ENCODE measurements at regions not wholly inside any gene's neighbourhood (a gene's known extent, or its start where the extent isn't known, plus 50 kb on each side); places are given as distances from the start of the nearest gene placed in this dataset.

DNA sequence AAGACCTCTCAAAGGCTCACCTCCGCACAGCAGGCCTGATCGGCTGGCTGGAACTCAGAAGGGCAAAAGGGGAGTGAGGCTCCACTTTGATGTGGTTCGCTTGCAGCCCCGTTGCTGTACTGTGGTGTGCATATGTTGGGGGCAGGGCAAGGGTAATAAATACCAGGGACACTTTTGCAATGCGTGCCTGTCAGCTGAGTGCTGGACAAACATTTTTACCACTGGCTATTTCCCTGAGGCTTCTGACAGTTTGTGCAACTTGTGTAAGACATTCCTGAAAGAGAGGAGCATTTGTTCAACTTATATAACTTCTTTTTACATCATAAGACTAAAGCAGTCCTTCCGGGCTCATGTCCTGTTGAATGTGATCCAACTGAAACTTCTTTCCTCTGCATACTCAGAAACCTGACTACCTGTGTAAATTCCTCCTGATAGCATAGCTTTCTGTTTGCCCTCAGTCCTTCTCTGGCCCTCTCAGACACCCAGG, 82.3 kb downstream of the SPRY1 start:
- Histone ChIP-seq H3K79me2 (ENCODE audit: control insufficient read depth, low read length) (no peaks in the 10 kb centered on the region), H3K4me2 (ENCODE audit: low read length) (no peak overlapping the region), H3K36me3 (ENCODE audit: control insufficient read depth, low read length) (no peaks in the 10 kb centered on the region), H3K9me3 (ENCODE audit: control insufficient read depth, insufficient read depth, low read length) (no peaks in the 10 kb centered on the region), H3K27ac (ENCODE audit: low read depth, low read length) (no peak overlapping the region), H3K9me2 (replicated peaks; ENCODE audit: control insufficient read depth, low read length) (no peaks in the 10 kb centered on the region), H4K20me1 (ENCODE audit: control insufficient read depth, insufficient read depth, low read depth, low read length) (no peaks in the 10 kb centered on the region), H3K27me3 (ENCODE audit: control insufficient read depth, low read length) (no peaks in the 10 kb centered on the region), H3K4me1 (ENCODE audit: control insufficient read depth, low read length) (0 out of 2 replicates have a peak, but pooled peaks cover 3% of the 10 kb centered on the region), H3F3A (ENCODE audit: control insufficient read depth, insufficient read depth) (no peaks in the 10 kb centered on the region), H3K4me3 (ENCODE audit: low read length) (no peak overlapping the region)
- TF ChIP-seq EZH2phosphoT487 (IDR thresholded peaks at IDR 0.05; ENCODE audit: borderline replicate concordance, low read length) (no peak), CTCF (IDR thresholded peaks at IDR 0.05; ENCODE audit: low read depth, low read length, poor library complexity, severe bottlenecking) (no peak)

- H3K4me1 ChIP-seq (ENCODE audit: control insufficient read depth, low read length): 0 out of 2 replicates have a peak, but pooled peaks cover 3% of the 10 kb centered on the region
- no peaks in the 10 kb centered on the region for H3F3A ChIP-seq (ENCODE audit: control insufficient read depth, insufficient read depth)
- H3K27me3 ChIP-seq (ENCODE audit: control insufficient read depth, low read length): no peaks in the 10 kb centered on the region
- H3K79me2 ChIP-seq (ENCODE audit: control insufficient read depth, low read length): no peaks in the 10 kb centered on the region
- H3K4me3 ChIP-seq (ENCODE audit: low read length): no peak overlapping the region
- no peak overlapping the region for H3K4me2 ChIP-seq (ENCODE audit: low read length)
- H3K27ac ChIP-seq (ENCODE audit: low read depth, low read length): no peak overlapping the region
- no peaks in the 10 kb centered on the region for H3K9me2 ChIP-seq (replicated peaks; ENCODE audit: control insufficient read depth, low read length)
- no peaks in the 10 kb centered on the region for H3K9me3 ChIP-seq (ENCODE audit: control insufficient read depth, insufficient read depth, low read length)
- no peaks in the 10 kb centered on the region for H3K36me3 ChIP-seq (ENCODE audit: control insufficient read depth, low read length)
- no peaks in the 10 kb centered on the region for H4K20me1 ChIP-seq (ENCODE audit: control insufficient read depth, insufficient read depth, low read depth, low read length)
- TF ChIP-seq EZH2phosphoT487 (IDR thresholded peaks at IDR 0.05; ENCODE audit: borderline replicate concordance, low read length): no peak
- no peak for TF ChIP-seq CTCF (IDR thresholded peaks at IDR 0.05; ENCODE audit: low read depth, low read length, poor library complexity, severe bottlenecking)
These were observed 83.3 kb downstream of the SPRY1 start for GRCh38 chr4:123479944-123480343.

DNA sequence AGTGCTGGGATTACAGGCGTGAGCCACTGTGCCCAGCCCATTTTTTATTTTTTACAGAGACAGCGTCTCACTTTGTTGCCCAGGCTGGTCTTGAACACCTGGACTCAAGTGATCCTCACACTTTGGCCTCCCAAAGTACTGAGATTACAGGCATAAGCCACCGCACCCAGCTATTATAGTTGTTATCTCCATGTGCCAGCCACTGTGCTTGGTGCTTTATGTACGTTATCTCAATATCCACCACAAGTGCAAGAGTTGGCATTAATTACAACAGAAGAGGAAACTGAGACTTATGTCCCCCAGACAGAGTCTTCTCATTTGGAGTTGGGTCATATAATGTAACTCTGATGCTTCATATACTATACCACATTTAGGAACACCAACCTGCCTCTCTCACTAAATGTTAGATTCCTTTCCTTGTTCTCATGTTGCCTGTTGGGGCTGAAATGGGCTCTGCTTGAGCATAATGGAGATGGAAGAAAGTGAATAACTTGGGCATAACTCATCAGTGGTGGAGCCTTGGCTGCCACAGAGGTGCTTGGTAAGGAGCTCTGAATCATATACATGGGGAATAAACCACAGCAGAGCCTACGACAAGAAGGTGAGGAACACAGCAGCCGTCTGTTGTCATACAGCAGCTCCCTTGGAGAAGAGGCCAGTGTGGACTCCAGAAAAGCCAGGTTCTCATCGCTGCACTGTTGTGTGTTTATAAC, 84.3 kb downstream of the SPRY1 start:
- Histone ChIP-seq H3K4me3 (ENCODE audit: low read length) (no peak overlapping the region), H4K20me1 (ENCODE audit: control insufficient read depth, insufficient read depth, low read depth, low read length) (no peaks in the 10 kb centered on the region), H3K4me2 (ENCODE audit: low read length) (no peak overlapping the region), H3K36me3 (ENCODE audit: control insufficient read depth, low read length) (no peaks in the 10 kb centered on the region), H3K27me3 (ENCODE audit: control insufficient read depth, low read length) (no peaks in the 10 kb centered on the region), H3K9me3 (ENCODE audit: control insufficient read depth, insufficient read depth, low read length) (no peaks in the 10 kb centered on the region), H3F3A (ENCODE audit: control insufficient read depth, insufficient read depth) (no peaks in the 10 kb centered on the region), H3K79me2 (ENCODE audit: control insufficient read depth, low read length) (no peaks in the 10 kb centered on the region), H3K9me2 (replicated peaks; ENCODE audit: control insufficient read depth, low read length) (no peaks in the 10 kb centered on the region), H3K4me1 (ENCODE audit: control insufficient read depth, low read length) (0 out of 2 replicates have a peak, but pooled peaks cover 3% of the 10 kb centered on the region), H3K27ac (ENCODE audit: low read depth, low read length) (no peak overlapping the region)
- TF ChIP-seq EZH2phosphoT487 (IDR thresholded peaks at IDR 0.05; ENCODE audit: borderline replicate concordance, low read length): no peak
- no peak for TF ChIP-seq CTCF (IDR thresholded peaks at IDR 0.05; ENCODE audit: low read depth, low read length, poor library complexity, severe bottlenecking)

Data from DOHH2 (cell line).